ENCODE measurements at regions not wholly inside any gene's neighbourhood (a gene's known extent, or its start where the extent isn't known, plus 50 kb on each side); places are given as distances from the start of the nearest gene placed in this dataset.
"Not testable (repeated sequence)": the region's sequence is repeated elsewhere in the genome, so short reads cannot be mapped to it uniquely, and the experiment has no call there.

DNA sequence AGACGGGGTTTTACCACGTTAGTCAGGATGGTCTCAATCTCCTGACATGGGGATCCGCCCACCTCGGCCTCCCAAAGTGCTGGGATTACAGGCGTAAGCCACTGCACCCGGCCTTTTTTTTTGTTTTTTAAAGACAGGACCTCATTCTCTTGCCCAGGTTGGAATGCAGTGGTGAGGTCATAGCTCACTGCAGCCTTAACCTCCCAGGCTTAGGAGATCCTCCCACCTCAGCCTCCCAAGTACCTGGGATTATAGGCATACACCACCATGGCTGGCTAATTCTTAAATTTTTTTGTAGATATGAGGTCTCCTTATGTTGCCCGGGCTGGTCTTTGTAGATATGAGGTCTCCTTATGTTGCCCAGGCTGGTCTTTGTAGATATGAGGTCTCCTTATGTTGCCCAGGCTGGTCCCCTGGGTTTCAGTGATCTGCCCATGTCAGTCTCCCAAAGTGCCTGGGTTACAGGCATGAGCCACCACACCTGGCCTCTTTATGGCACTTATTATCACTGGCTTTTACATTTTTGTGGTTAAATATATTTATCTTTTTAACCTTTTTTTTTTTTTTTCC lies 82.3 kb upstream of the RNU6-1 start:
- Histone ChIP-seq H3K27me3 (ENCODE audit: control insufficient read depth, insufficient read depth) (no peaks in the 10 kb centered on the region), H3K27ac (ENCODE audit: low read length) (no peak overlapping the region), H3K9me3 (ENCODE audit: control insufficient read depth, low read length) (no peaks in the 10 kb centered on the region), H3K4me3 (ENCODE audit: low read length) (no peak overlapping the region), H3K4me1 (ENCODE audit: control insufficient read depth, insufficient read depth, low read length) (peaks cover 3% of the 10 kb centered on the region)
- no peak for ATAC-seq
- intact Hi-C loops (cut with DNase I), result no loop called here
- 95% methylated on average over 7 of the region's 7 CpGs for WGBS
- DNase-seq, result no peak

DNA sequence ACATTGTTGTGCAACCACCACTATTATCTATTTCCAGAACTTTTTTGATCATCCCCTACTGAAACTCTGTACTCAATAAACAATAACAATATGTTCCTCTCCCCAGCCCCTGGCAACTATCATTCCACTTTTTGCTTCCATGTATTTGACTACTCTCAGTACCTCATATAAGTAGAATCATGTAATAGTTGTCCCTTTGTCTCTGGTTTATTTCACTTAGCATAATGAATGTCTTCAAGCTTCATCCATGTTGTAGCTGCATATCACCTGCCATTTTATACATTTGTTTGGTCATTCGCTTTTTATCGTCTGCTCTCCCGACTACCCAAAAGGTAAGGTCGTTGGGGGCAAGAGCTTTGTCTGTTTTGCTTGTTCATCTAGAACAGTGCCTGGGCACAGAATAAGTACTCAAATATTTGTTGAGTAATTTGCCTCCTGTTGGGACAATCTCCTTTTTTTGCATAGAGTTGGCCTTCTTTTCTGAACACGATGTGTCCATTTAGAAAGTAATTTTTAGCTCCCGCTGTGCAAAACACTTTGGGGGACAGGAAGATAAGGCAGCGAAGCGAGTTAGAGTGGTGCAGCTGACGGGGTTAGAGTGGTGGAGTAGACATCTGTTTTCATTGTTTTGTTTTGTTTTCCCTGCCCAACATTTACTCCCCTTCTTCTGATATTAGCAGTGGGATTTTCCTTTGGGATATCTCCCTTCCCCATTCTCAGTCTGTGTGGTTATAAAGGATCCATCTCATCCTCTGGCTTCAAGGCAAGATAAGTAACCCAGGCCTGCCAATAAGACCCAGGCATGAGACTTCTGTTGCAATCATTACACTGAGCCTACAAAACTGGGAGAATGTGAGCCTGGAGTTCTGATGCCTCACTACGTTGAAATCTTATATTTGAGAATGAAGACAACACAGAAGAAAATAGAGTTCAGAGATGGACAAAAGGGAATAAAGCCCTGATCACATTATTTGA lies 83.4 kb upstream of the RNU6-1 start:
- no peaks in the 10 kb centered on the region for H3K9me3 ChIP-seq (ENCODE audit: control insufficient read depth, low read length)
- ATAC-seq (peak; percentile 55 to 75), DNase-seq (peak in 1 of 3 donors; percentile 63)
- H3K4me3 ChIP-seq (ENCODE audit: low read length), result no peak overlapping the region
- peak overlapping the region; percentile 89 for H3K27ac ChIP-seq (ENCODE audit: low read length)
- 41% methylated on average over 10 of the region's 10 CpGs for WGBS
- peaks cover 9% of the 10 kb centered on the region for H3K4me1 ChIP-seq (ENCODE audit: control insufficient read depth, insufficient read depth, low read length)
- intact Hi-C loops (cut with DNase I), result no loop called here
- no peaks in the 10 kb centered on the region for H3K27me3 ChIP-seq (ENCODE audit: control insufficient read depth, insufficient read depth)

DNA sequence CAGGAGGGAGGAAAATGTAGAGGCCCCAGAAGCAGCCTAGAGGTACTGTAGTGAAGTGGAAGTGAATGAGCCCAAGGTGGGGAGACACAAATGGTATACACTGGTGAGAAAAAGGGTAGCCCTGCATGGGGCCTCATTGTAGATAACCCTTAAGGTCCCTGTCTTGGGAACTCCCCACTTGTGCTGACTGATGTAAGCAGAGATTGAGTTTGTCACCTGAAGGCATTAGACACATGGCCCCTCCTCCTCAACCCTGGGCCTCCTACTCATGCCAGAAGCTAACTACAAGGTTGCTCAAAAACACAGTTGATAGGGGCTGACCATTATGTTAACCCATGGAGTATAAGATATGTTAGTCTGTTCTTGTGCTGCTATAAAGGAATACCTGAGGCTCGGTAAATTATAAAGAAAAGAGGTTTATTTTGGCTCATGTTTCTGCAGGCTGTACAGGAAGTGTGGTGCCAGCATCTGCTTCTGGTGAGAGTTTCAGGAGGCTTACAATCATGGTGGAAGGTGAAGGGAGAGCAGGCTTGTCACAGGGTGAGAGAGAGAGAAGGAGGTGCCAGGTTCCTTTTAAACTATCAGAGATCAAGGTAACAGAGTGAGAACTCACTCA lies 84.6 kb upstream of the RNU6-1 start:
- WGBS, result 92% methylated on average over 1 of the region's 1 CpG

DNA sequence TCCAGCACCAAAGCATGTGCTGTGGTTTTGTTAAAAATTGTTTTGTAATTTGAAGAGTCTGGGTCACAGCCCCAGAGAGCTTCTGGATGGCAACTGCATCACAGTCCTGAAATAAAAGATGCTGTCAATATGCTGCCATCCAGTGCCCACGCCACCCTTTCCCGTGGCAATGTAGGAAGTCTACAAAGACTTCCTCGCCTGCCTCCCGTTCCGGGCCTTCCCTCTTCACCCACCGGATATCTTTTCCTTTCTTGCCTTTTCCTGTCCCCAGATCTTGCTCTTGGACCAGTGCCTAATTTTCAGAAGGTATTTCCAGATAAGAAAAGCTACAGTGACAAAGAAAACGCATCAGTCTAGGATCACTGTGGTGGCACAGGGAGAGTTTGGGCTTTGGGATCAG lies 85.3 kb upstream of the RNU6-1 start:
- Histone ChIP-seq H3K27ac (ENCODE audit: low read length) (peak overlapping the region; percentile 82), H3K27me3 (ENCODE audit: control insufficient read depth, insufficient read depth) (no peaks in the 10 kb centered on the region), H3K9me3 (ENCODE audit: control insufficient read depth, low read length) (no peaks in the 10 kb centered on the region), H3K4me3 (ENCODE audit: low read length) (no peak overlapping the region), H3K4me1 (ENCODE audit: control insufficient read depth, insufficient read depth, low read length) (peaks cover 17% of the 10 kb centered on the region)
- DNase-seq (no peak), ATAC-seq (no peak)
- intact Hi-C loops (cut with DNase I), result no loop called here
- WGBS, result 43% methylated on average over 7 of the region's 7 CpGs

More for the DNA sequence above, 84.6 kb upstream of the RNU6-1 start:
- peak overlapping the region; percentile 55 for H3K27ac ChIP-seq (ENCODE audit: low read length)
- no peak overlapping the region for H3K4me3 ChIP-seq (ENCODE audit: low read length)
- no peak for ATAC-seq
- H3K9me3 ChIP-seq (ENCODE audit: control insufficient read depth, low read length), result no peaks in the 10 kb centered on the region
- intact Hi-C loops (cut with DNase I), result no loop called here
- peaks cover 17% of the 10 kb centered on the region for H3K4me1 ChIP-seq (ENCODE audit: control insufficient read depth, insufficient read depth, low read length)
- no peaks in the 10 kb centered on the region for H3K27me3 ChIP-seq (ENCODE audit: control insufficient read depth, insufficient read depth)
- no peak for DNase-seq

DNA sequence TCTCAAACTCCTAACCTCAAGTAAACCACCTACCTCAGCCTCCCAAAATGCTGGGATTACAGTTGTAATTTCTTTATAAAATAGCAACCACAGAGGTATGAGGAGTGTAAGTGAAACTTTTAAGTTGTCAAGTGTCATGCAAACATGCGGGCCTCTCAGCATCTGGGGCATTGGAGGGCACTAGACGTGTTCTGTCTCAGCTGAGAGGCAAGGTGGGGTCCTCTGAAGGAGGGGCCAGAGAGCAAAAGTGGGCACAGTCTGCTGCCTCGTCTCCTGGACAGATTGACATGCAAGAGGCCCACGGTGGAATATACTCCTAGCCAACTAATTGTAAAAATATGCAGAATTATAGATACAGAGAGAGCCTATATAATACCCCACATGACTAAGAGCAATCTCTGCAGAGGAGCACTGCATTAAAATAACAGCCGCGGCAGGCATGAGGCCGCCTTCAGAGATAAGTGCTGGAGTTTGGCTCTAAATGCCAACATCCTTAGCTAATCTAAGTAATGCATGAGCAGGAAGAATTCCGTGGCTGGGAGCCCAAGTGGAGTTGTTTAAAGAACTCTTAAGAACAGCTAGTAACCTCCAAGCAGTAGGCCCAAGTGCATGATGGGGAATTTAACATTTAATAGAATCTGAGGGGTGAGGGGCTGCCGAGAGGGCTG lies 87.8 kb upstream of the RNU6-1 start:
- intact Hi-C loops (cut with DNase I), result no loop called here
- no peak overlapping the region for H3K4me3 ChIP-seq (ENCODE audit: low read length)
- peak; percentile 74 to 75 for ATAC-seq
- DNase-seq, result peak; percentile 76 to 94 (median 83)
- peaks cover 17% of the 10 kb centered on the region for H3K4me1 ChIP-seq (ENCODE audit: control insufficient read depth, insufficient read depth, low read length)
- H3K27me3 ChIP-seq (ENCODE audit: control insufficient read depth, insufficient read depth), result no peaks in the 10 kb centered on the region
- no peaks in the 10 kb centered on the region for H3K9me3 ChIP-seq (ENCODE audit: control insufficient read depth, low read length)
- WGBS, result 21% methylated on average over 9 of the region's 9 CpGs
- H3K27ac ChIP-seq (ENCODE audit: low read length), result peak overlapping the region; percentile 92

DNA sequence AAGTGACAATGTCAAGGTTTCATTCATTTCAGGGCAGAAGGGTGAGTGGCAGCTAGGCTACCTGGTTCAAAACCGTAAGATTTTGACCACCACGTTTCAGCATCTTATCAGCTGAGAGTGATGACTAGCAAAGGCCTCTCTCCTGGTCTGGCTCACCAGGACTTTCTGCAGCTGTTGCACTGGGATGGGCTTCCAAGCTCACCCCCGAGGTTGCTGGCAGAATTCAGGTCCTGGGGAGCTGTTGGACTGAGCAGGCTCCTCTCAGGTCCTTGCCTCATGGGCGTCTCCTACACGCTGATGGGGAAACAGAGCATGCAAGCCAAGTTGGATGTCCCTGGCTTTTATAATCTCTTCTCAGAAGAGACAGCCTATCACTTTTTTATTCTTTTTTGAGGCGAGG lies 88.8 kb upstream of the RNU6-1 start:
- Histone ChIP-seq H3K27ac (ENCODE audit: low read length) (no peak overlapping the region), H3K9me3 (ENCODE audit: control insufficient read depth, low read length) (no peaks in the 10 kb centered on the region), H3K4me1 (ENCODE audit: control insufficient read depth, insufficient read depth, low read length) (peaks cover 17% of the 10 kb centered on the region), H3K27me3 (ENCODE audit: control insufficient read depth, insufficient read depth) (no peaks in the 10 kb centered on the region), H3K4me3 (ENCODE audit: low read length) (no peak overlapping the region)
- peak in 2 of 3 donors; percentile 63 to 72 for DNase-seq
- 49% methylated on average over 6 of the region's 6 CpGs for WGBS
- intact Hi-C loops (cut with DNase I), result no loop called here
- ATAC-seq, result peak in 1 of 2 donors; percentile 18

DNA sequence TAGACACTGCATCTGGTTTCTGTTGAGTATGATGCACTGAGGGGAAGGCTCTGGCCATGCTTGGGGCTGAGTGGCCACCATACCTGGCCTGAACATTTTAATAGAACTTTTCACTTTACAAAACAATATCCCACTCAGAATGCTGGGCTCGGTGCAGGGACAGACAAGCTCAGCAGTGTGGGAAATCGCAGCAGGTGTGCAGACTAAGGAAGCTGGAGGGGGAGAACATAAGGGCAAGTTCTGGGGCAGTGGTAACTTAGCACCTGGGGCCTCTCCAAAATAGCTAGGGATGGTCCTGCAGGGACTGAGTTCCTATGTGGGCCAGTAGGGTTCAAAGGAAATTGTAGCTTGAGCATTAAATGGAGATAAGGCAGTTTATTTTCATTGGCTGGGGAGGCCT lies 90.9 kb upstream of the RNU6-1 start:
- 98% methylated on average over 2 of the region's 2 CpGs for WGBS
- H3K4me1 ChIP-seq (ENCODE audit: control insufficient read depth, insufficient read depth, low read length), result peaks cover 17% of the 10 kb centered on the region

DNA sequence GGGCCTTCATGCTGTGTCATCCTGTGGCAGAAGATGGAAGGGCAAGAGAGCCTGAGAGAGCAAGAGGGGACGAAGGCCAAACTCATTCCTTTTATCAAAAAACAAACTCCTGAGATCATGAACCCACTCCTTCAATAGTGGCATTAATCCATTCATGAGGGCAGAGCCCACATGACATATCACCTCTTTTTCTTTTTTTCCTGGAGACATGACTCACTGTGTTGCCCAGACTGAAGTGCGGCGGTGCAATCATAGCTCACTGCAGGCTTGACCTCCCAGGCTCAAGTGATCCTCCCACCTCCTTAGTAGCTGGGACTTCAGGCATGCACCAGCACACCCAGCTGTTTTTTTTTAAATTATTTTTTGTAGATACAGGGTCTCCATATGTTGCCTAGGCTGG lies 92.0 kb upstream of the RNU6-1 start:
- Histone ChIP-seq H3K9me3 (ENCODE audit: control insufficient read depth, low read length) (no peaks in the 10 kb centered on the region), H3K27ac (ENCODE audit: low read length) (no peak overlapping the region), H3K4me1 (ENCODE audit: control insufficient read depth, insufficient read depth, low read length) (peaks cover 14% of the 10 kb centered on the region), H3K27me3 (ENCODE audit: control insufficient read depth, insufficient read depth) (no peaks in the 10 kb centered on the region), H3K4me3 (ENCODE audit: low read length) (no peak overlapping the region)
- DNase-seq (no peak), ATAC-seq (no peak)
- intact Hi-C loops (cut with DNase I), result no loop called here
- WGBS, result 95% methylated on average over 3 of the region's 3 CpGs

More for the DNA sequence above, 90.9 kb upstream of the RNU6-1 start:
- no peak for ATAC-seq
- no peak overlapping the region for H3K27ac ChIP-seq (ENCODE audit: low read length)
- no peak for DNase-seq
- intact Hi-C loops (cut with DNase I), result no loop called here
- no peaks in the 10 kb centered on the region for H3K9me3 ChIP-seq (ENCODE audit: control insufficient read depth, low read length)
- H3K4me3 ChIP-seq (ENCODE audit: low read length), result no peak overlapping the region
- no peaks in the 10 kb centered on the region for H3K27me3 ChIP-seq (ENCODE audit: control insufficient read depth, insufficient read depth)

DNA sequence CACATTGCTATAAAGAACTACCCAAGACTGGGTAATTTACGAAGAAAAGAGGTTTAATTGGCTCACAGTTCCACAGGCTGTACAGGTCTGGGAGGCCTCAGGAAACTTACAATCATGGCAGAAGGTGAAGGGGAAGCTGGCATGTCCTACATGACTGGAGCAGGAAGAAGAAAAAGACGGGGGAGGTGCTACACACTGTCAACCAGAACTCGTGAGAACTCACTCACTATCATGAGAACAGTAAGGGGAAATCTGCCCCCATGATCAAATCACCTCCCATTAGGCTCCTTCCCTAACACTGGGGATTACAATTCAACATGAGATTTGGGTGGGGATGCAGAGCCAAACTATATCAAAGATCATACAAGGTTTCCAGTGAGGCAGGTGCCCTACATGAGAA lies 94.3 kb upstream of the RNU6-1 start:
- H3K9me3 ChIP-seq (ENCODE audit: control insufficient read depth, low read length); ATAC-seq; H3K27me3 ChIP-seq (ENCODE audit: control insufficient read depth, insufficient read depth); H3K4me1 ChIP-seq (ENCODE audit: control insufficient read depth, insufficient read depth, low read length); DNase-seq; H3K4me3 ChIP-seq (ENCODE audit: low read length); intact Hi-C loops (cut with DNase I); H3K27ac ChIP-seq (ENCODE audit: low read length): not testable (repeated sequence)
- 76% methylated on average over 3 of the region's 3 CpGs for WGBS

DNA sequence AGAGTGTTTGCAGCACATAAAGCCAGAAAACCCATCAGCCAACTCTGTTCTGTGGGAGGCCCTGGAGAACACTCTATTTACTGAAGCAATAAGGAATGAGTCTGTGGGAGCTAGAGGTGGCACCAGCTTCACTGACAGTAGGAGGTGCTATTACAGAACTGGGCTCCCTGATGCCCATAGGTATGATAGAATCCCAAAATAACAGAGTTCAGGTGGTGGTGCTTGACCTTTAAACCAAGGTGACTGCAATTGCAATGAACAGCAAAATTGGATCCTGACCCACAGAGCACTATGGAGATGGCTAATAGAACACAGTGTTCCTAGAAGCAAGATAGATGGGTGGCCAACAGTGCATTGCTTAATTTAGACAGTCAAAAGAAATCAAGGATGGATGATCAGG lies 95.4 kb upstream of the RNU6-1 start:
- no peaks in the 10 kb centered on the region for H3K27me3 ChIP-seq (ENCODE audit: control insufficient read depth, insufficient read depth)
- H3K9me3 ChIP-seq (ENCODE audit: control insufficient read depth, low read length), result no peaks in the 10 kb centered on the region
- intact Hi-C loops (cut with DNase I), result no loop called here
- DNase-seq (no peak), ATAC-seq (peak; percentile 46 to 51)
- no peaks in the 10 kb centered on the region for H3K4me1 ChIP-seq (ENCODE audit: control insufficient read depth, insufficient read depth, low read length)
- H3K27ac ChIP-seq (ENCODE audit: low read length), result peak overlapping the region; percentile 13
- H3K4me3 ChIP-seq (ENCODE audit: low read length), result no peak overlapping the region

DNA sequence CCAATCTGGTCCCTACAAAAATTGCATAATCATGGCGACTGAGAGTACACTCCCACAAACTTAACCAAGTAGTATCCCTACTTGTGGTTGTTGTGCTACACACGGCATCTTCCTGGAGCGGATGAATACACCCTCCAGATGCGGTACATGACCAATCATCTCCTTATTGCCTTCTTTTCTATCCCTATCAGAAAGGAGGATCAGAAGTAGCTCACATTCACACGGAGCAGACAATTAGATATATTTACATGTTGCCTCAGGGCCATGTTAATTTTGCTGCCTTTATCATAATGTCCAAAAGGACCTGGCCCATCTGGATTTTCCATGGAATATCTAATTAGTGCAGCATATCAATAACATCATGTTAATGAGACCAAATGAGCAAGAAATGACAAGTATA lies 96.4 kb upstream of the RNU6-1 start:
- no peaks in the 10 kb centered on the region for H3K9me3 ChIP-seq (ENCODE audit: control insufficient read depth, low read length)
- DNase-seq (no peak), ATAC-seq (no peak)
- H3K27ac ChIP-seq (ENCODE audit: low read length), result no peak overlapping the region
- WGBS, result 89% methylated on average over 5 of the region's 5 CpGs
- H3K4me3 ChIP-seq (ENCODE audit: low read length), result no peak overlapping the region
- intact Hi-C loops (cut with DNase I), result no loop called here
- no peaks in the 10 kb centered on the region for H3K4me1 ChIP-seq (ENCODE audit: control insufficient read depth, insufficient read depth, low read length)
- H3K27me3 ChIP-seq (ENCODE audit: control insufficient read depth, insufficient read depth), result no peaks in the 10 kb centered on the region

Measured in right cardiac atrium (tissue), 5 donors.